HG02938 (cell line): ENCODE measurements at regions not wholly inside any gene's neighbourhood (a gene's known extent, or its start where the extent isn't known, plus 50 kb on each side); places are given as distances from the start of the nearest gene placed in this dataset.

ENCODE experiments used
- ATAC-seq: cut with Tn5 transposase; IDR thresholded peaks from one replicate; pipeline ENCODE4 v1.9.1; 2021; ENCODE audit warnings: mild to moderate bottlenecking, moderate library complexity; ENCODE audit not compliant: unreplicated experiment

- ATAC-seq, result no peak
Observed at GRCh38 chrX:13110433-13111324, 66.3 kb upstream of the FAM9C start.

GRCh38 chrX:13109817-13110216 is 65.4 kb upstream of the FAM9C start:
- no peak for ATAC-seq

- ATAC-seq, result no peak
Observed at GRCh38 chrX:13103914-13104274, 59.5 kb upstream of the FAM9C start.

GRCh38 chrX:13103188-13103913 is 58.9 kb upstream of the FAM9C start:
- no peak for ATAC-seq

- no peak for ATAC-seq
Observed at GRCh38 chrX:13102636-13103035, 58.2 kb upstream of the FAM9C start.

- no peak for ATAC-seq
Observed at GRCh38 chrX:13101441-13102139, 57.2 kb upstream of the FAM9C start.

GRCh38 chrX:13099121-13099520 is 54.7 kb upstream of the FAM9C start:
- no peak for ATAC-seq

- no peak for ATAC-seq
Observed at GRCh38 chrX:13096728-13097127, 52.3 kb upstream of the FAM9C start.

- ATAC-seq, result no peak
Observed at GRCh38 chrX:13094828-13095341, 50.5 kb upstream of the FAM9C start.

GRCh38 chrX:13094374-13094773 is 50.0 kb upstream of the FAM9C start:
- ATAC-seq, result no peak
